A204.1 (cell line): ENCODE measurements at regions not wholly inside any gene's neighbourhood (a gene's known extent, or its start where the extent isn't known, plus 50 kb on each side); places are given as distances from the start of the nearest gene placed in this dataset.
"Not testable (repeated sequence)": the region's sequence is repeated elsewhere in the genome, so short reads cannot be mapped to it uniquely, and the experiment has no call there.

Experiments used
- FAIRE-seq: peaks from 2 replicates; lab custom pipeline; 2012; peaks lifted over from hg19 to GRCh38; lab: Jason Lieb, UNC

DNA sequence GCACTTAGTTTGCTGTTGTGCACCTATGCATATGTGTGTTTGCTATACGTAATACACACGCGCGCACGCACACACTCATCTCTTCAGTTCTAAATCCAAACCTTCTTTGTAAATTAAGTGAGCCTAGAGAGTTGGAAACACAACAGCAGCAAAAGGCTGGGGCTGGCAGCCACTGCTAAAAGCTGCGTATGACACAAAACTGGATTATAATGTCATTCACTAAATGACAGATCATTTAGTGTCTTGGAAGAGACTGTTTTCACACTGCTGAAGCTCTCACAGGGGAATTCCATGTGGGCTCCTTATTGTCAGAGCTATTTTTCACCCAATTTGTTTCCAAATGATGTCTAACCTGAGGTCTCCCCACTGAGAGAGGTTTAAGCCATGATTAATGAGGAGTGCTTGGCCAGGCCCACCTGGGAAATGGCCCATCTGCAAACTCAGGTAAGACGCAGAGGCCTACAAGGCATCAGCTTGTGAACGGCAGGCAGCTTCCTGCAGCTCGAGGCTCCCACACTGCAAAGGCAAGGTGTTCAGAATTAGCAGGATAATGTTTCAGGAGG is 94.2 kb downstream of the OLIG3 start:
- no peak for FAIRE-seq

GRCh38 chr6:137395316-137395715 is 98.9 kb downstream of the OLIG3 start:
- no peak for FAIRE-seq

DNA sequence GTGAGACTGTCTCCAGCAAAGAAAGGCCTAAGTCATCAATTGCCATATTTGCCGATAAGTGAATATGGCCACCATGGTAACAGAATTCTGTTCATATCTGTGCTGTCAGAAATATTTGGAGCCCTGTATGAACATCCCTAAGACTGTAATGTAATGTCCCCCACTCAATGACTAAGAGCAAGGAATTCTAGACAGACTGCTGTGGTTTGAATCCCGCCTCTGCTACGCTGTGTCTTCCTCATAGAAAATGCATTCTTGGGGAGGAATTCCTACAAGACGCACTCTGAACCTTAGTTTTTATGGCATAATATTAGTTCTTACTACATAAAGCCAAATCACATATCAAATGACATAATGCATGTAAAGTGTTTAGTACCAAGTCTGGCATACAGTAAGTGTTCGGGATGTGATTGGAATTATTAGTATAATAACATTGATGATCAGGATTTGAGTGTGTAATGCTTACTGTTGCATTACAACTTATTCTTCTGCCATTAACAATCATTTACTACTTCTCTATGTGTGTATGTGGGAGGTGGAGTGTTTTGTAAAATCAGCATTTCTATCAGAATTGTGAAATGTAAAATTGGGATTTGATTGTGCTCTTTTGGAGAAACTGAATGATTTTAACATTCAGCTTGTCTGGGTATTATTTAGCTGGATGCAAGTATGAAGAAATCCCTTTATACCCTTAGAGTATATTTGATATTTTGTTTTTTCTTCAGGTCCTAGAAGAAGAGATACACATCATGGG is 103.0 kb downstream of the OLIG3 start:
- FAIRE-seq, result no peak

- FAIRE-seq, result no peak
Observed at GRCh38 chr6:137390334-137390733, 103.9 kb downstream of the OLIG3 start.

- FAIRE-seq, result no peak
Observed at GRCh38 chr6:137389150-137389704, 105.0 kb downstream of the OLIG3 start.

GRCh38 chr6:137387096-137387764 is 107.0 kb downstream of the OLIG3 start:
- FAIRE-seq, result no peak

DNA sequence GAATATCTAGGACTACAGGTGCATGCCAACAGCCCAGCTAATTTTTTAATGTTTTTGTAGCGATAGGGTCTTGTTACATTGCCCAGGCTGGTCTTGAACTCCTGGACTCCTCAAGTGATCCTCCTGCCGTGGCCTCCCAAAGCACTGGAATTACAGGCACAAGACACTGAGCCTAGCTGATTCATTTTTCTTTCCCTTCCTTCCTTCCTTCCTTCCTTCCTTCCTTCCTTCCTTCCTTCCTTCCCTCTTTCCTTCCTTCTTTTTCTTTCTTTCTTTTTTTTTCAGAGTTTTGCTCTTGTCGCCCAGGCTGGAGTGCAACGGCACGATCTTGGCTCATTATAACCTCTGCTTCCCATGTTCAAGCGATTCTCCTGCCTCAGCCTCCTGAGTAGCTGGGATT is 110.9 kb downstream of the OLIG3 start:
- not testable (repeated sequence) for FAIRE-seq

DNA sequence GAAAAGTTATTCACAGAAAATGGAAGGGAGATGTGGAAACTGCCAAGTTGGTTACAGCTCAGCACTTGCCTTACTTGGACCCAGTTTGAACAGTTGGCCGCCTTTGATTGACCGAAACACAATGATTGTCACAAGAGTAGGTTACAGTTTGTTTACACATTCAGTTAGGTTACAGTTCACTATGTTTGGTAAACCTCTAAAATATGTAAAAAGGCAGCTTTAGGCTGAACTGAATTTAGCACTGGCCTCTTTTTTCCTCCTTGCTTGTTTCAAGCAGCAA is 116.2 kb downstream of the OLIG3 start:
- FAIRE-seq, result no peak

- no peak for FAIRE-seq
Observed at GRCh38 chr6:137373296-137373695, 120.9 kb downstream of the OLIG3 start.

GRCh38 chr6:137372532-137372931 is 121.7 kb downstream of the OLIG3 start:
- no peak for FAIRE-seq

DNA sequence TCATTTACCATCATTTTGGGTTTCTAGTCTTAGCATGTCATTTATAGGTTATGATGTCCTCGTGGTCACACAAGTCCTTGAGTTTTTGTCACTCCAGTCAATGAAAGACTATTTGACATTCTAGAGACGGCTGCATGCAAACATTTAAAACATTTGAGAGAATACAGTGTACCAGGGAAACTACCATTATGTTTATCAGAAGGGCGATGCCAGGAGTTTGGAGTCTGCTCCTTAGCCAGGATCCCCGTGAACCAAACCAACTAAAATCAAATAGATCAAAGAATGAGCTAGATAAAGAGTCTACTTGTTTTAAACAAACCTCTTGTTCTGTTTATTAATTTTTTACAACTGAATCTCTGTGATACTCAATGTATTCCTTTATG is 122.6 kb downstream of the OLIG3 start:
- FAIRE-seq, result no peak

- FAIRE-seq, result no peak
Observed at GRCh38 chr6:137370871-137371633, 123.1 kb downstream of the OLIG3 start.

GRCh38 chr6:137369136-137369535 is 125.1 kb downstream of the OLIG3 start:
- FAIRE-seq, result no peak

- FAIRE-seq, result no peak
Observed at GRCh38 chr6:137365707-137366437, 128.3 kb downstream of the OLIG3 start.

- FAIRE-seq, result no peak
Observed at GRCh38 chr6:137363805-137364138, 130.4 kb downstream of the OLIG3 start.

DNA sequence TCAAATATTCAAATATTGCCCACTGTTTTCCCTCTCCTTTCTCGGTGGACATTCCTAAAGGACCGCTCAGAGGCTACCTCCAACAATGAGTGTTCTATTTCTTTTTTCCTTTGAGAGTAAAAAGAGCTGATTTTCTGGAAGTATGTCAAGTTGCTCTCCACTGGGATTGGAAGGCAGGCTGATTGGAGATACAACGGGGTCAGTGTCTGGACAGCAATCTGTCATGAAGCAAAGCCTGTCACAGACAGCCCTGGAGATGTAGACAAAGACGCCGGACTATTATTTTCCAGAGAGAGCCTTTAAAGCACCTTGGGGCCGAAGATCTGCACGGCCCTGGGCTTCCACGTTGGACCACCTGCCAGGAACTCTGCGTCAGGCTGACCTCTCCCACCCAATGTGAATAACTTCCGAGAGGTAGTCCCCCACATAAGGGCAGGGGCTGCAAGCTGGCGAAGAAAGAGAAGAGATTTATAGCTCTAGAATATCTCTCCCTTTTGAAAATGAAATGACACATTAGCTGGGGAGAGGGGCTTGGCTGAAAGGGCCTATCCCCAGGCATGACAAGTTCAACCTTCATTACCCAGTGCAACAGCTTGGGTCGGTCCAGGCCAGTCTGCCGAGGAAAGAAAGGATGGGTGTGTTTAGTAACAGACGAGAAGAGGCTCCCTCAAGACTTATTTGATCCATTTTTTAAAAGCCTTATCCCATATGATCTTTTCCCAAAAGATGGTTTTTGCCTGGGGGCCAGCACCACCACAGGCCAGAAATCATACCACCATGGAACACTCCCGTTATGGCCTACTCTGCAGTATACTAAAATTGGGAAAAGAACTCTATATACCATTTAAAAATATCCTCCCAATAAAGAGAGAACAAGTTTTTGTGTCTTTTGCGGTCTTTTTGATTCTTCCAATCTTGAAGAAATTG is 131.1 kb downstream of the OLIG3 start:
- FAIRE-seq, result no peak

DNA sequence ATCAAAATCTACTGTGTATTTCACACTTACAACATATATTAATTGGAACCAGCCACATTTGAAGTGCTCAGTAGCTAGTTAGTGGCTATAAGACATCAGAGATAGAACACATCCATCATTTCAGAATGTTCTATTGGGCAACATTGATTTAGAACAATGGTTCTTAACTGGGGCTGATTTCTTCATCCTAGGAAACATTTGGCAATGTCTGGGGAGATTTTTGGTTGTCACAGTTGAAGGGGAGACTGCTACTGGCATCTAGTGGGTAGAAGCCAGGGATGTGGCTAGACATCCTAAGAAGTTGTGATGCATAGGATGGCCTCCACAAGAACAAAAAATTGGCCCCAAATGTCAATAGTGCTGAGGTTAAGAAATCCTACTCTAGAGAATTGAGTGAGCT is 132.5 kb downstream of the OLIG3 start:
- FAIRE-seq, result no peak

- no peak for FAIRE-seq
Observed at GRCh38 chr6:137358273-137358672, 135.9 kb downstream of the OLIG3 start.

DNA sequence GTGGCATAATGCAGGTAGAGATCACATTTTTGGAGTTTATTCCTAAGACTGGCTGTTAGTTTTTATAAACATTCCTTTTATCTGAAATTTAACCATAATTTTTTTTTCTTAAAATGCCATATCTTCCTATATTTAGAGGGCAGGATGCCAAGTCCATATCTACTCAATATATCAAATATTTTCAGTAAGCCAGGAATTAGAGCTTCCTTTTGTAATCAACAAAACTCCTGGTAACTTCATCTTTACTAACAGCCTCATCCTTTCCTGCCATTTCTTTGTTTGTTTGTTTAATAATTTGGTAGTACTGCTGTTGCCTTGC is 136.3 kb downstream of the OLIG3 start:
- no peak for FAIRE-seq

- no peak for FAIRE-seq
Observed at GRCh38 chr6:137357263-137357947, 136.8 kb downstream of the OLIG3 start.
